Amygdala (tissue), 56 donors: ENCODE measurements at regions not wholly inside any gene's neighbourhood (a gene's known extent, or its start where the extent isn't known, plus 50 kb on each side); places are given as distances from the start of the nearest gene placed in this dataset.
"Not testable (repeated sequence)": the region's sequence is repeated elsewhere in the genome, so short reads cannot be mapped to it uniquely, and the experiment has no call there.

Source experiments
- DNase-seq, 56 donors: peaks; one replicate each; lab custom pipeline; 2025; lab: John Stamatoyannopoulos, UW

DNA sequence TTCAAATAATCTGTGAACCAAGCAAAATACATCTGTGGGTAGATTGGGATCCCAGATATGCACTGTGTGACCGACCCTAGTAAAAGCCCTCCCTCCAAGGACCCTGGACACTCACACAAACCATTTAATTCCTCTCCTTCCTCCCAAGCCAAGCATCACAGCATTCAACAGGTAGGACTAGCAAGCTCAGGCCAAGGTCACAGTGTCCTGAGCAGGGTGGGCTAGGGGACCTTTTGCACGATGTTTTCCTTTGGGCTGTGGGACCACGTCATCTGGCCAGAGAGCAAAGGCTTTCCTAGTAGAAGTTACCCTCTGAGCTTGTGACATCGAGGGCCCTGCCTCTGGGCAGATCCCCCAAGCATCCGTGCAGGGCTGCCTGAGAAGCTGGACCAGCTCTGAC is 297.6 kb upstream of the ZNF507 start:
- no peak for DNase-seq

GRCh38 chr19:32053376-32053775 is 292.0 kb upstream of the ZNF507 start:
- DNase-seq = no peak

GRCh38 chr19:32053861-32054260 is 291.5 kb upstream of the ZNF507 start:
- DNase-seq = peak in 2 of 56 donors; percentile 4 to 5

DNA sequence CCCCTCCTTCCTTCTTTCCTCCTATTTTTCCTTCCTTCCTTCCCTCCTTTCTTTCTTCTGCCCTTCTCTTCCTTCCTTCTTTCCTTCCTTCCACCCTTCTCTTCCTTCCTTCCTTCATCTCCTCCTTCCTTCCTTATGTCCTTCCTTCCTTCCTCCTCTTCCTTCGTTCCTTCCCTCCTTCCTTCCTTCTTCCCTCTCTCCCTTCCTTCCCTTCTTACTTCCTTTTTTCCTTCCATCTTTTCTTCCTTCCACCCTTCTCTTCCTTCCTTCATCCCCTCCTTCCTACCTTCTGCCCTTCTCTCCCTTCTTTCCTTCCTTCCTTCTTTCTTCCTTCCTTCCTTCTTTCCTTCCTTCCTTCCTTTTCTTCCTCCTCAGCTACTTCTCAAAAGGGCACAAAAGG is 287.3 kb upstream of the ZNF507 start:
- DNase-seq = no peak

- DNase-seq = no peak
These were observed 284.1 kb upstream of the ZNF507 start for GRCh38 chr19:32061315-32061714.

GRCh38 chr19:32063601-32064000 is 281.8 kb upstream of the ZNF507 start:
- no peak for DNase-seq

- no peak for DNase-seq
These were observed 279.4 kb upstream of the ZNF507 start for GRCh38 chr19:32066056-32066455.

- no peak for DNase-seq
These were observed 277.7 kb upstream of the ZNF507 start for GRCh38 chr19:32067685-32068084.

- DNase-seq = no peak
These were observed 276.6 kb upstream of the ZNF507 start for GRCh38 chr19:32068793-32069192.

GRCh38 chr19:32070101-32070500 is 275.3 kb upstream of the ZNF507 start:
- no peak for DNase-seq

DNA sequence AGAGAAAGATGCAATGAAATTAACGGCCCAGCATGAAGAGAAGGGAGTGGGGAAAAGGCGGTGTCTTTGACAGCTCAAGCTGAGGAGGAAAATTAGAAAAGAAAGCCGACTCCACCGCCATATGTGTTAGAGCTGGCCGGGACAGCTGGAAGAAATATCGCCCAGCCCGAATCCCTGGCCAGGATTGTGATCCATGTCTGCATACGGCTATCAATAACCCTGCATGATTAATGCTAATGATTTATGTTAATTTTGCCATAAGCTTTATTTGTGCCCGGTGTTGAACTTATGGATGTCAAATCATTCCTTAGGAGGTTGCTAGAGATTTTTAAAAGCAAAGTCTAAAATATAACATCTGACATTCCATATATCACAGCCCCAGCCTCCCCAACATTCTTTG is 263.4 kb upstream of the ZNF507 start:
- no peak for DNase-seq

GRCh38 chr19:32084756-32085363 is 260.6 kb upstream of the ZNF507 start:
- not testable (repeated sequence) for DNase-seq

GRCh38 chr19:32091241-32091640 is 254.2 kb upstream of the ZNF507 start:
- DNase-seq = no peak

GRCh38 chr19:32097011-32097410 is 248.4 kb upstream of the ZNF507 start:
- DNase-seq = no peak

DNA sequence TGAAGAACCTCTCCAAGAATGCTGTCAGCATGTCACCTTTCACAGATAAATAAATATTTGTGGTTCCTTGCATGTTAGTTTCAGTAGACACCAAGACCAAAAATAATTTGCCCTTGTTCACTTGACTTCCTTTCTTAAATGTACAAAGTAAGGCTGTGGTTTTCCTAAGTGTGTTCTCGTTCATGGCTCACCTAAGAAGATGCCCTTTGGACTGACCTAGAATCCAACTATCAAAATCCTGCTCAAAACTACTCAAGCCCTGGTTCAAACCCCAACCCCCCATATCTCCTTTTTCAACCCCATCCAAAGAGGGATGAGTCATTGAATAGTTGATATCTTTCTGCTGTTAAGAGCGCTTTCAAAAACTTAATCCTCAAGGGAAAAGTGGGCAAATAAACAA is 247.8 kb upstream of the ZNF507 start:
- DNase-seq = no peak

DNA sequence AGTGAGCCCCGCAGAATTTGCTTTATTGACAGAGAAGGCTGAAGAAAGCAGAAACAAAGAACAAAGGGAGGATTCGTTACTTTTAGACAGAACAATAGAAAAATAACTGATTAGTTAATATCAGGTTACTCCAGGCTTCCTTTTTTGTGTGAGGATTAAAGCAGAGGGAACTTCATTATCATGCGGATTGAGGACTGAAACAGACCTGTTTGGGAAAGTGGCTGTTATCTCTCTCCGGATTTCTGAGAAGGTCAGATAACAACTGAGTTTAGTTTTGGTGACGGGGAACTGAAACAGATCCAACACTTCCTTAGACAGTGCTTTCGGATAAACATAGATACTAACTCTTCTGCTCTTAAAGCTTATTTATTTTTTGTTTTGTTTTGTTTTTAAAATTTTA is 246.4 kb upstream of the ZNF507 start:
- DNase-seq = no peak

DNA sequence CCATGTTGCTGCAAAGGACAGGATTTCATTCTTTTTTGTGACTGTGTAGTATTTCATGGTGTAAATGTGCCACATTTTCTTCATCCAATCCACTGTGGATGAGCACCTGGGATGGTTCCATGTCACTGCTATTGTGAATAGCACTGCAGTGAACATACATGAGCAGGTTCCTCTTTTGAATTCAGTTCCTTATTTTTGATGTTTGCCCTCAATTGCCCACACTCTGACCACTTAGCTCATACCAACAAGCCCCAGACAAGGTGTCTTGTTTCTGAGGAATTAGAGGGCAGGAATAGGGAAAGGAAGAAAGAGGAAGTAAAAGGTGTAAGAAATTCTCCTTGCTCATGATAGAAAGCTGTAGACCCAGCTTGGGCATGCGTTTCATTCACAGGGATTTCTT is 244.2 kb upstream of the ZNF507 start:
- no peak for DNase-seq

- DNase-seq = no peak
These were observed 241.9 kb upstream of the ZNF507 start for GRCh38 chr19:32103541-32103940.

DNA sequence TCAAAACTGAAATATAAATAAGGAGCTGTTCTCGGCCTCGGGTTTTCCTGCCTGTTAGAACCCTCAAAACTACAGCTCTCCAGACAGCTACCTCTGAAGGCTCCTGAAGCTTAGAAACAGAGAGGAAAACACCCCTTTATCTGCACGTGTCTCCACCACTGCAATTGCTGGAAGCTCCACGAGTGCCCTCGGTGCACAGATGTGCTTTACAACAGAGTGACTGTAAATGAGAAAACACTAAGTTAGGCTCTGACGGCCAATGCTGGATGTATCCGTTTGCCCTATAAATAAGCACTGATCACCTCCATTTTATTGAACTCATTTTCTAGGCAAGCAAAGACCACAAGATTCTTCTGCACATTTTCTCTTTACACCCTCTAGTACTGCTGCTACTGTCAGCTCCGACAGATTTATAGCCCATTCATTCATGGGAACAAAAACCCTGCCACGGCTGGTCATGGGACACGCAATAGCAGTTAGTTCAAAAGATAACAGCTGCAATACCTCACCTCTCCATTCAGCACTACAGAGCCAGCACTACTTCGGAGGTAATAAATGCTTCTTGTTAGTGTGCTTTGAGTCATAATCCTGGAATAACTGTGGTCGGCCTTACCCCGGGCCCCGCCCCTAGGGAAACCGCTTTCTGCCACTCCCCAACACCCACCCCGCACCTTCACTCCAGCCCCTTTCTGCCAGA is 241.1 kb upstream of the ZNF507 start:
- no peak for DNase-seq

DNA sequence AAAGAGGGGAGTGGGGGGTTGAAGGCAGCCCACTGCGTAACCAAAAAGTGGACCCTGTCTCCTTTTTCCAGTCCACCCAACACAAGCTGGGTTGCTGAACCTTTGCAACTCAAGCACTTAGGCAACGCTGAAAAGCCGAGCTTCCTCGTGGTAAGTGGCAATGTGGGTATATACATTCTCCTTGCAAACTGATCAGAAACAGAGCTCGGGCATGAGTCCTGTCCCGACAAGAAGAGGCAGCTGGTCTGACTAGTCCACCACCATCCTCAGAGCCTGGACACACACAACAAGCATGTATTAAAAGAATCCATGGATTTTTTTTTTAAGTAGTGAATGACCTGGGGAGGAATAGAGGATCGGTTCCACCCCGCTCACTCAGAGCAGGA is 240.6 kb upstream of the ZNF507 start:
- DNase-seq = no peak

DNA sequence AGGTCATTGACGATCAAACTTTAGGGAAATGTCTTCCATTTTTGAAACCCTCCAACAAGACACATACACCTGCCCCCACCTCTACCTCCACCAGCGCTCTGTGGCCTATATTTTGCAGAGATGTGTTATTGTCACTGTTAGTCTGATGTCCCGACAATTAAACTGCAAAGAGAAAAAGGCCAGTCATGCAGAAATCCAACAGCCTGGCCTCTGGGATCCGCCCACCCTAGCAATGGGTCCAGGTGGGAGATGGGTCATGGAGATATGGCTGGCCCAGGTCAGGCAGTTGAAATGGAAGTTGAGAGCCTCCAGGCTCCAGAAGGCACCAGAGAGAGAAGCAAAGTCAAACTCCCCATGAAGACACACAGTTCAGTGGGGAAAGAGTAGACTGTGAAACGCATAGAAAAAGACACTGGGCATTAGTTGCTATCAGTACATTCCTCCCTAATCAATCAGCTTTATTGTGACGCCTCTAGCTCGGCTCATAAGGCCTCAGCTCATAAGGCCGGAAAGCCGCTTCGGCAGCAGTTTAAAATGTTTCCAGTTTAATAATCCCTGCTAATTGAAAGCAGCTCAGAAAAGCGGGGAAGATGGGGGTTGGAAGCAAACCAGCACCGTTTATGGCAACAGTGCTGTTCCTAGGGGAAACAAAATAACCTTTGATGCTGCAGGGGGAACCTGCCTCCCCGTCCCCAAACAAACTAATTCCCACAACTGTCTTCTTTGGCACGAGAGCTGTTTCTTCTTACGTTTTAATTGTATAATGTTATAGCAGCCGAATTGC is 239.7 kb upstream of the ZNF507 start:
- no peak for DNase-seq

- DNase-seq = no peak
These were observed 223.2 kb upstream of the ZNF507 start for GRCh38 chr19:32122258-32122657.
